ENCODE measurements at regions not wholly inside any gene's neighbourhood (a gene's known extent, or its start where the extent isn't known, plus 50 kb on each side); places are given as distances from the start of the nearest gene placed in this dataset.

- ATAC-seq (ENCODE audit: low FRiP score) (no peak), DNase-seq (ENCODE audit: low spot score) (no peak)
- TF ChIP-seq CTCF (IDR thresholded peaks at IDR 0.05), result no peak
These were observed 400.0 kb downstream of the DEPDC1B start for GRCh38 chr5:60299944-60300343.

GRCh38 chr5:60297658-60298057 lies 402.3 kb downstream of the DEPDC1B start:
- DNase-seq (ENCODE audit: low spot score), result no peak
- TF ChIP-seq CTCF (IDR thresholded peaks at IDR 0.05), result no peak
- ATAC-seq (ENCODE audit: low FRiP score), result no peak

GRCh38 chr5:60295423-60295822 lies 401.9 kb upstream of the PDE4D start:
- TF ChIP-seq CTCF (IDR thresholded peaks at IDR 0.05), result no peak
- ATAC-seq (ENCODE audit: low FRiP score) (no peak), DNase-seq (ENCODE audit: low spot score) (no peak)

- DNase-seq (ENCODE audit: low spot score) (no peak), ATAC-seq (ENCODE audit: low FRiP score) (no peak)
- TF ChIP-seq CTCF (IDR thresholded peaks at IDR 0.05), result no peak
These were observed 400.0 kb upstream of the PDE4D start for GRCh38 chr5:60293518-60293917.

GRCh38 chr5:60287174-60287771 lies 393.7 kb upstream of the PDE4D start:
- no peak for DNase-seq (ENCODE audit: low spot score)
- no peak for TF ChIP-seq CTCF (IDR thresholded peaks at IDR 0.05)
- ATAC-seq (ENCODE audit: low FRiP score), result no peak

GRCh38 chr5:60285910-60286309 lies 392.4 kb upstream of the PDE4D start:
- no peak for TF ChIP-seq CTCF (IDR thresholded peaks at IDR 0.05)
- no peak for ATAC-seq (ENCODE audit: low FRiP score)
- DNase-seq (ENCODE audit: low spot score), result no peak

GRCh38 chr5:60280943-60281342 lies 387.4 kb upstream of the PDE4D start:
- DNase-seq (ENCODE audit: low spot score), result no peak
- no peak for ATAC-seq (ENCODE audit: low FRiP score)
- no peak for TF ChIP-seq CTCF (IDR thresholded peaks at IDR 0.05)

Measured in omental fat pad (tissue), 3 donors.